ENCODE measurements at regions not wholly inside any gene's neighbourhood (a gene's known extent, or its start where the extent isn't known, plus 50 kb on each side); places are given as distances from the start of the nearest gene placed in this dataset.

GRCh38 chr17:72065556-72065955 lies 55.3 kb upstream of the SOX9 start:
- TF ChIP-seq, protein P1, sequence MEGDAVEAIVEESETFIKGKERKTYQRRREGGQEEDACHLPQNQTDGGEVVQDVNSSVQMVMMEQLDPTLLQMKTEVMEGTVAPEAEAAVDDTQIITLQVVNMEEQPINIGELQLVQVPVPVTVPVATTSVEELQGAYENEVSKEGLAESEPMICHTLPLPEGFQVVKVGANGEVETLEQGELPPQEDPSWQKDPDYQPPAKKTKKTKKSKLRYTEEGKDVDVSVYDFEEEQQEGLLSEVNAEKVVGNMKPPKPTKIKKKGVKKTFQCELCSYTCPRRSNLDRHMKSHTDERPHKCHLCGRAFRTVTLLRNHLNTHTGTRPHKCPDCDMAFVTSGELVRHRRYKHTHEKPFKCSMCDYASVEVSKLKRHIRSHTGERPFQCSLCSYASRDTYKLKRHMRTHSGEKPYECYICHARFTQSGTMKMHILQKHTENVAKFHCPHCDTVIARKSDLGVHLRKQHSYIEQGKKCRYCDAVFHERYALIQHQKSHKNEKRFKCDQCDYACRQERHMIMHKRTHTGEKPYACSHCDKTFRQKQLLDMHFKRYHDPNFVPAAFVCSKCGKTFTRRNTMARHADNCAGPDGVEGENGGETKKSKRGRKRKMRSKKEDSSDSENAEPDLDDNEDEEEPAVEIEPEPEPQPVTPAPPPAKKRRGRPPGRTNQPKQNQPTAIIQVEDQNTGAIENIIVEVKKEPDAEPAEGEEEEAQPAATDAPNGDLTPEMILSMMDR (optimal IDR thresholded peaks at IDR 0.05 in 1 of 3, IDR thresholded peaks at IDR 0.05 in 1 of 3, conservative IDR thresholded peaks at IDR 0.05 in 1 of 3; ENCODE audit: extremely low read depth in 1 of 3, insufficient read depth in 2 of 3, low read length in 3 of 3) = no peak
- TF ChIP-seq EZH2 (IDR thresholded peaks at IDR 0.05; ENCODE audit: low read length) = no peak

All from keratinocyte (primary cell).